GM21360 (cell line): ENCODE measurements at regions not wholly inside any gene's neighbourhood (a gene's known extent, or its start where the extent isn't known, plus 50 kb on each side); places are given as distances from the start of the nearest gene placed in this dataset.

Experiments
- ATAC-seq: cut with Tn5 transposase; IDR thresholded peaks from one replicate; pipeline ENCODE4 v1.9.1; 2021; ENCODE audit warnings: mild to moderate bottlenecking, moderate library complexity; ENCODE audit not compliant: unreplicated experiment

- no peak for ATAC-seq
These were observed 97.8 kb upstream of the CELF4 start for GRCh38 chr18:37663446-37663845.

GRCh38 chr18:37662546-37663339, 97.1 kb upstream of the CELF4 start:
- ATAC-seq: no peak

GRCh38 chr18:37662099-37662498, 96.5 kb upstream of the CELF4 start:
- no peak for ATAC-seq

DNA sequence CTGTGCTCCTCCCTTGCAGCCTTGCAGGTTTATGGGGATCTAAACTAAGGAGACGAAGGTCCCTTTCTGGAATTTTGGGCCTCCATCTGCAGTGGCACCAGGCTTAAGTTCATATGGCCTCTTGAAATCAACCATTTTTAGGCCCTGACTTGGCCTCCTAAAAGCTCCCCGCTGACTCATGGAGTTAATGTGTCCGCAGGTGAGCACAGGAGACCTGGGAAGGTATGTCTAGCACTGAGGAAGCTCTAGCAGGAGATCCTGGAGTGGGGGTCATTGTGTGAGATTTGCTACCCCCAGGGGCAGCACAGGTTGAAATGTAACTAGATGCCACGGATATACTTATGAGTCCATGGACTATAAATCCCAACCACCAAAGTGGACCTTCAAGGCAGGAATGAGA, 95.9 kb upstream of the CELF4 start:
- ATAC-seq: no peak

DNA sequence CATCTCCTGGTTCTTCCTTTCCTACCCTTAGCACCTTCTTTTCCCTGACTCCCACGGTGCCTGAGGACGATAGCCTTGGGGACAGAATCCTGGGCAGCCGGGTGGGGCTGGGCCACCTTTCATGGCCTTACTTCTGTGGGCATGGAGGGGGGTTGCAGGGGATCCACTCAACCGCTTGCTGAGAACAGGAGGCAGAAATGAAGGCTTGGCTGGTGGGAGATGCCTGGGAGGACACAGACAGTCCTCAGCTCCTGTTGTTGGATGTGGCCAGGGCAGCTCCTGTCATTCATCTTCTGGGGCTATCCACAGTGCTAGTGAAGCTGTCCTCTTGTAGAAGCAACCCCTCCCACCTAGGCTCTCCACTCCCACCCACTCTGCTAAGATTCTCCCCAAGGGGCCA, 95.5 kb upstream of the CELF4 start:
- no peak for ATAC-seq

DNA sequence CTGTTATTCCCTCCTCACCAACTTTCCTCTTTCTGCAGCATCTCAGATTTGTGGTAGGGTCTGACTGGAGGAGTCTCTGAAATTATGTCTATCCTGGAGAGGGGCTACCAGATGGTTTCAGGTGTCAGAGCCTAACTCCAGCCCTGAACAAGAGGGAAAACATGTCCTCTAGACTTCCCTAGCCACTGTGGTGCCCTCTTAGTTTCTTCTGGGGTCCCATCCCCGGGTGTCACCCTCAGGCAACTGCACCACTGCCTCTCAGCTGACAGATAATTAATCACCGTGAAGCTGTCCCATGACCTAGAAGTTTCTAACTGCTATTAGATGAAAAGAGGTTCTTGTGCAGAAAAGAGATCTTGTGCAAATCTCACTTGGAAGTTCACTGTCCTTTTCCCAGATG, 95.1 kb upstream of the CELF4 start:
- no peak for ATAC-seq

GRCh38 chr18:37659906-37660305, 94.3 kb upstream of the CELF4 start:
- no peak for ATAC-seq

DNA sequence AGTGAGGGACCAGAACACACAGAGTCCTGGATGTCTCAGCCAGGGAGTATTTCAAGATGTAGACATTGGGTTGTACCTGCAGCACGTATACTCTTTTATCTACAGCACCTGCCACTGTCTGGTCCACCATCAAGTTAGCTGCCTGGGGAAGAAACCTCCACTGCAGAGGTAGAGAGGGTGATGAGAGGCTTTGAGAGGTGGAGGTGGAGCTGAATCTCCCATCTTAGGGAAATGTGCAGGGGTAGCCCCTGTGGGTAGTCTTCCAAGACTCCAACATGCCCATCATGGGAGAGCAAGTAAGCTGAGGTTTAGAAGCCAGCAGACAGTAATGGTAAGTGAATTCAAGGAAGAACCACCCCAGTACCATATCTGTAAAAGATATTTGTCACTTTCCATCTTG, 93.3 kb upstream of the CELF4 start:
- no peak for ATAC-seq

DNA sequence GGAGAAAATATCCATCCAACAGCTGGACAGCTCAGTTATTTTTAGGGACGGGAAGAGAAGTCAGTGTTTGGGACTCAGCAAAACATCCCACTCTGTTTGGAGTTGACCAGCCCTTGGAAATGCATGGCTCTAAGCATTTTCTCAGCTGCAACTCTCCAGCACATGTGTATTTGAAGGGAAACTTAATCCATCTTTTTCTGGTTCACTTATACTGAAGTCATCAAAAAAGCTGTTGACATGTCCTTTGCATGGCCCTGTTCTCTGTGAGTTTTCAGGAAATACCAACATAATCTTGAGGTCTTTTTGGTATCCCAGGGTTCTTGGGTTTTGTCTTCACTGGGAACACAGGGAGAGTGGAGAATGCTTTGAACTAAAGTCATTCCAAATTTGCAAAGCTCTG, 91.9 kb upstream of the CELF4 start:
- no peak for ATAC-seq

- ATAC-seq: no peak
These were observed 89.3 kb upstream of the CELF4 start for GRCh38 chr18:37654731-37655369.

- ATAC-seq: no peak
These were observed 88.4 kb upstream of the CELF4 start for GRCh38 chr18:37654034-37654433.

DNA sequence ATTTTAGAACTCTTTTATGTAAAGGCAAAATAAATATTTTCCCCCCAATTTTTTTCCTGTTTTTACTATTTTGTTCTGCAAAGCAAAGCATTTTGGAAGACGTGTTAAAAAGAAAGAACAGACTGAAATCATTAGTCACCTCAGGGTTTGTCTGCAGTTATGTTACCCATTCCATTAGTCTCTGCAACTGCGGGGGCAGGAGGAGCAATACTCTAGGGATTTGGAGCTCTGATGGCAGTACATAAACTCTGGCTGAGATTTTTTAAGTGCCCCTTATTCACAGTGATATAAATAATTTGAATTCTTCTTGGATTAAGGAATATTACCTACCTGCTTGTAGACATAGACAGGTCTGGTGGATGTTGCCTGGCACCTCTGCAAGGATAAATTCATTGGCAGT, 88.0 kb upstream of the CELF4 start:
- ATAC-seq: no peak

GRCh38 chr18:37649930-37650329, 84.3 kb upstream of the CELF4 start:
- no peak for ATAC-seq

- ATAC-seq: no peak
These were observed 83.8 kb upstream of the CELF4 start for GRCh38 chr18:37649416-37649815.

- ATAC-seq: no peak
These were observed 76.0 kb upstream of the CELF4 start for GRCh38 chr18:37641573-37641972.

DNA sequence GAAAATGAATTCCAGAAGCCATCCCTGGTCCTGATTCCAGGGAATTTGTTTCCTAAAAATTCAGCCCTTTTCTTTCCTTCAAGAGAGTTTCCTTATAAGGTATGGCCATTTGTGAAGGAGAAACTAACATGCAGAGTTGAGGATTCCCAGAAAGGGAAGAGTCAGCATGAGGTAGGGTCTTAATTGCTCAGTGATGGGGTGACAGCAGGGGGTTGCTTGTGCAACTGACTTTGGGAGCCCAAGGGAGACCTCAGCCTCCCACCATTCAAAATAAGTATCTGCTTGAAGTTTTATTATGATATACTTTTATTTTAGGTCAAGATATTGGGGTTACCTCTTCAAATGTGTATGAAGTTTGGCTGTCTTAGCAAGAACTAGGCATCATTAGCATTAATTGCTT, 74.9 kb upstream of the CELF4 start:
- ATAC-seq: no peak

- no peak for ATAC-seq
These were observed 74.2 kb upstream of the CELF4 start for GRCh38 chr18:37639846-37640245.

DNA sequence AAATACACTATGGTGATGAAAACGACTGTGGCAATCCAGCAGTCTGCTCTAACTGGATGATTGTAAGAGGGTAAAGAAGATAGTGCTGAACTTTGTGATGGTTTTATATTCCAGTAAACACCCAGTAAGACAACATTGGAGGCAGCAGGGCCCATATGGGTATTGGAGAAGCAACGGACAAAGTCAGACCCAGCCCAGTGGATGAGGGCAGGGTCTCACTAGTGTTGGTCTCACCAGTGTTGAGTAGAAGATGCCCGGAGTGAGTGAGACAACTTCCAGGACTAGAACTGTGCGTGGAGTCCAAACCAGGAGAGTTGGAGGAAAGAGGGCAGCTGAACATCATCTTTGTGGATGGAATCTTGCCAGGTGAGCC, 71.9 kb upstream of the CELF4 start:
- ATAC-seq: no peak

DNA sequence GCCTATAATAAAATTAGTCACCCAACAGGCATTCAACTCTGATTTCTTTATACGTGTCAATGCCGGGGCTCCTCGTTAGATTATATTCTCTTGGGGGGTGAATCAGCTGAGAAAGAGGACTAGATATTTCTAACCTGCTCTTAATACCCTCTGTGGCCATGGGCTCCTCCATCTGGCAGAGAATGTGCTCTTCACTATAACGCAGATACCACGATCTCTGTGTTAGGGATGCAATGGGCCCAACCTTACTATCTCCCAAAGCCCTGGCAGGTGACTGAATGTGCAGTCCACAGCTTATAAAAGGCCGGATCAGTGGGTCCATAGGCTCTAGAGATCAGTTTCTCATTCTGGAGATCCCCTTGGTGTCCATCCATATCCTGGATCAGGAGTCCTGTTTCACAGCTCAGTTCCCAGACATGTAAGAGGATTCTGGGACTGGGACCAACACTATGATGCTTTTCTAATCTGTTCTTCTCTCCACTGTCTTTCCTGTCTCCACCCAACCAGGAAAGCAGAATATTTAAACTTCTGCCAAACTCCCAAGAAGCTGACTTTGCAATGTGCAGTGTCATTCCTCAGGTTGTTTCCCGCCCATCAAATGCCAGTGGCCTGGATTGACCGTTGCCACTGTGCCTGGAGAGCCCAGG, 71.4 kb upstream of the CELF4 start:
- ATAC-seq: no peak

GRCh38 chr18:37634516-37634915, 68.9 kb upstream of the CELF4 start:
- ATAC-seq: no peak

DNA sequence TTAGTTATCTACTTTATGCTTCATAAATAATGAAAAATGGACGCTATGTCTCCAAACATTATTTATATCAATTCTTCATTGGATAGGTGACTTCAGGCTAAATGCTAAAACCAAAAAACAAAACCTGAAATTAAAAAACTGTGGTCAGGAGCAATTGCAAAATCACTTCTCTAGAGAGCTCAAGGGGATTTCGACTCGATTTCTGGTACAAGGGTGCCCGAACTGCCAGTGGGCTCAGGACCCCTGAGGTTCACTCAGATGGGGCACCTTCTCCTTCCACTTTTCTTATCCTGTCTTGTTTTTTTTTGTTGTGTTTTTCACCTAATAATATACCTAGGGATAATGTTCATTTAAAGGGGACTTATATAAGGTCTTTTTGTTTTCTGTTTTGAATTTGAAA, 65.8 kb upstream of the CELF4 start:
- ATAC-seq: no peak

- no peak for ATAC-seq
These were observed 64.7 kb upstream of the CELF4 start for GRCh38 chr18:37630334-37630733.
